ENCODE measurements at regions not wholly inside any gene's neighbourhood (a gene's known extent, or its start where the extent isn't known, plus 50 kb on each side); places are given as distances from the start of the nearest gene placed in this dataset.
"Not testable (repeated sequence)": the region's sequence is repeated elsewhere in the genome, so short reads cannot be mapped to it uniquely, and the experiment has no call there.

- Histone ChIP-seq H3K4me3 (ENCODE audit: low read length in 3 of 3) (no peak overlapping the region), H3K4me1 (ENCODE audit: control insufficient read depth in 2 of 3, insufficient read depth in 2 of 3, low read depth in 1 of 3, low read length in 3 of 3) (no peaks in the 10 kb centered on the region), H3K27me3 (ENCODE audit: control insufficient read depth, insufficient read depth, low read length) (no peaks in the 10 kb centered on the region), H3K9ac (ENCODE audit: low read length in 3 of 3) (no peak overlapping the region), H3K36me3 (ENCODE audit: control insufficient read depth in 2 of 3, insufficient read depth in 3 of 3, low read length in 3 of 3) (no peaks in the 10 kb centered on the region), H3K9me3 (ENCODE audit: control insufficient read depth in 2 of 3, insufficient read depth in 1 of 3, low read length in 3 of 3) (no peaks in the 10 kb centered on the region), H3K27ac (ENCODE audit: low read depth in 2 of 2, low read length in 2 of 2) (no peak overlapping the region)
- TF ChIP-seq CTCF (IDR thresholded peaks at IDR 0.05; ENCODE audit: borderline replicate concordance, extremely low read depth, insufficient read depth) = no peak
- DNase-seq (no peak), FAIRE-seq (no peak)
- intact Hi-C loops (cut with DNase I) = no loop called here
These were observed 463.9 kb upstream of the LRRC7 start for GRCh38 chr1:69103705-69104385.

- no peaks in the 10 kb centered on the region for H3K36me3 ChIP-seq (ENCODE audit: control insufficient read depth in 2 of 3, insufficient read depth in 3 of 3, low read length in 3 of 3)
- no peak overlapping the region for H3K9ac ChIP-seq (ENCODE audit: low read length in 3 of 3)
- H3K27me3 ChIP-seq (ENCODE audit: control insufficient read depth, insufficient read depth, low read length) = no peaks in the 10 kb centered on the region
- no peak for FAIRE-seq
- no peak overlapping the region for H3K4me3 ChIP-seq (ENCODE audit: low read length in 3 of 3)
- no peak for TF ChIP-seq CTCF (IDR thresholded peaks at IDR 0.05; ENCODE audit: borderline replicate concordance, extremely low read depth, insufficient read depth)
- H3K9me3 ChIP-seq (ENCODE audit: control insufficient read depth in 2 of 3, insufficient read depth in 1 of 3, low read length in 3 of 3) = no peaks in the 10 kb centered on the region
- no peak for DNase-seq
- intact Hi-C loops (cut with DNase I) = no loop called here
- no peak overlapping the region for H3K27ac ChIP-seq (ENCODE audit: low read depth in 2 of 2, low read length in 2 of 2)
- H3K4me1 ChIP-seq (ENCODE audit: control insufficient read depth in 2 of 3, insufficient read depth in 2 of 3, low read depth in 1 of 3, low read length in 3 of 3) = no peaks in the 10 kb centered on the region
These were observed 462.8 kb upstream of the LRRC7 start for GRCh38 chr1:69104894-69105293.

- DNase-seq (no peak), FAIRE-seq (no peak)
- Histone ChIP-seq H3K9ac (ENCODE audit: low read length in 3 of 3) (no peak overlapping the region), H3K9me3 (ENCODE audit: control insufficient read depth in 2 of 3, insufficient read depth in 1 of 3, low read length in 3 of 3) (no peaks in the 10 kb centered on the region), H3K27ac (ENCODE audit: low read depth in 2 of 2, low read length in 2 of 2) (no peak overlapping the region), H3K4me3 (ENCODE audit: low read length in 3 of 3) (no peak overlapping the region), H3K4me1 (ENCODE audit: control insufficient read depth in 2 of 3, insufficient read depth in 2 of 3, low read depth in 1 of 3, low read length in 3 of 3) (no peaks in the 10 kb centered on the region), H3K36me3 (ENCODE audit: control insufficient read depth in 2 of 3, insufficient read depth in 3 of 3, low read length in 3 of 3) (no peaks in the 10 kb centered on the region), H3K27me3 (ENCODE audit: control insufficient read depth, insufficient read depth, low read length) (no peaks in the 10 kb centered on the region)
- no peak for TF ChIP-seq CTCF (IDR thresholded peaks at IDR 0.05; ENCODE audit: borderline replicate concordance, extremely low read depth, insufficient read depth)
- intact Hi-C loops (cut with DNase I) = no loop called here
These were observed 458.4 kb upstream of the LRRC7 start for GRCh38 chr1:69109277-69109676.

- H3K9me3 ChIP-seq (ENCODE audit: control insufficient read depth in 2 of 3, insufficient read depth in 1 of 3, low read length in 3 of 3) = no peaks in the 10 kb centered on the region
- no peak for FAIRE-seq
- no peak for TF ChIP-seq CTCF (IDR thresholded peaks at IDR 0.05; ENCODE audit: borderline replicate concordance, extremely low read depth, insufficient read depth)
- H3K27me3 ChIP-seq (ENCODE audit: control insufficient read depth, insufficient read depth, low read length) = no peaks in the 10 kb centered on the region
- no peak for DNase-seq
- H3K27ac ChIP-seq (ENCODE audit: low read depth in 2 of 2, low read length in 2 of 2) = no peak overlapping the region
- H3K9ac ChIP-seq (ENCODE audit: low read length in 3 of 3) = no peak overlapping the region
- H3K4me1 ChIP-seq (ENCODE audit: control insufficient read depth in 2 of 3, insufficient read depth in 2 of 3, low read depth in 1 of 3, low read length in 3 of 3) = no peaks in the 10 kb centered on the region
- intact Hi-C loops (cut with DNase I) = no loop called here
- H3K4me3 ChIP-seq (ENCODE audit: low read length in 3 of 3) = no peak overlapping the region
- H3K36me3 ChIP-seq (ENCODE audit: control insufficient read depth in 2 of 3, insufficient read depth in 3 of 3, low read length in 3 of 3) = no peaks in the 10 kb centered on the region
These were observed 456.9 kb upstream of the LRRC7 start for GRCh38 chr1:69110851-69111250.

GRCh38 chr1:69120126-69120741, 447.5 kb upstream of the LRRC7 start:
- H3K9me3 ChIP-seq (ENCODE audit: control insufficient read depth in 2 of 3, insufficient read depth in 1 of 3, low read length in 3 of 3); H3K27ac ChIP-seq (ENCODE audit: low read depth in 2 of 2, low read length in 2 of 2); H3K4me3 ChIP-seq (ENCODE audit: low read length in 3 of 3); intact Hi-C loops (cut with DNase I); H3K36me3 ChIP-seq (ENCODE audit: control insufficient read depth in 2 of 3, insufficient read depth in 3 of 3, low read length in 3 of 3); FAIRE-seq; H3K9ac ChIP-seq (ENCODE audit: low read length in 3 of 3); H3K4me1 ChIP-seq (ENCODE audit: control insufficient read depth in 2 of 3, insufficient read depth in 2 of 3, low read depth in 1 of 3, low read length in 3 of 3); H3K27me3 ChIP-seq (ENCODE audit: control insufficient read depth, insufficient read depth, low read length): not testable (repeated sequence)
- peak in 1 of 5 donors; percentile 31 for DNase-seq

All from kidney (tissue), 13 donors.